Choroid plexus epithelial cell (primary cell): ENCODE measurements at regions not wholly inside any gene's neighbourhood (a gene's known extent, or its start where the extent isn't known, plus 50 kb on each side); places are given as distances from the start of the nearest gene placed in this dataset.

Source experiments
- DNase-seq: peaks from one replicate; pipeline ENCODE4 v3.0.0-alpha.2; 2010; ENCODE audit warnings: low read depth
- H3K4me3 ChIP-seq: 2 replicates; pipeline ENCODE4 v1.5.1; 2011; ENCODE audit warnings: low read depth, mild to moderate bottlenecking, control low read depth, low read length, moderate library complexity
- TF ChIP-seq, protein P1 (sequence below): conservative IDR thresholded peaks from 2 replicates; pipeline ENCODE4 v1.5.1; 2011; ENCODE audit warnings: low read depth, mild to moderate bottlenecking, control low read depth, inconsistent platforms, low read length, moderate library complexity

DNA sequence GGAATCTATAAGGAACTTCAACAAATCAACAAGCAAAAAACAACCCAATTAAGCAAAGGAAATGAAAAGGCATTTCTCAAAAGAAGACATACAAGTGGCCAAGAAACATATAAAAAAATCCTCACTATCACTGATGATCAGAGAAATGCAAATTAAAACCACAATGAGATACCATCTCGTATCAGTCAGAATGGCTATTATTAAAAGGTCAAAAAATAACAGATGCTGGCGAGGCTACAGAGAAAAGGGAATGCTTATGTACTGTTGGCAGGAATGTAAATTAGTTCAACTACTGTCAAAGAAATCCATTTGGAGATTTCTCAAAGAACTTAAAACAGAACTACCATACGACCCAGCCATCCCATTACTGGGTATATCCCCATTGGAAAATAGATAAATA, 292.4 kb upstream of the FAT1 start:
- TF ChIP-seq, protein P1, sequence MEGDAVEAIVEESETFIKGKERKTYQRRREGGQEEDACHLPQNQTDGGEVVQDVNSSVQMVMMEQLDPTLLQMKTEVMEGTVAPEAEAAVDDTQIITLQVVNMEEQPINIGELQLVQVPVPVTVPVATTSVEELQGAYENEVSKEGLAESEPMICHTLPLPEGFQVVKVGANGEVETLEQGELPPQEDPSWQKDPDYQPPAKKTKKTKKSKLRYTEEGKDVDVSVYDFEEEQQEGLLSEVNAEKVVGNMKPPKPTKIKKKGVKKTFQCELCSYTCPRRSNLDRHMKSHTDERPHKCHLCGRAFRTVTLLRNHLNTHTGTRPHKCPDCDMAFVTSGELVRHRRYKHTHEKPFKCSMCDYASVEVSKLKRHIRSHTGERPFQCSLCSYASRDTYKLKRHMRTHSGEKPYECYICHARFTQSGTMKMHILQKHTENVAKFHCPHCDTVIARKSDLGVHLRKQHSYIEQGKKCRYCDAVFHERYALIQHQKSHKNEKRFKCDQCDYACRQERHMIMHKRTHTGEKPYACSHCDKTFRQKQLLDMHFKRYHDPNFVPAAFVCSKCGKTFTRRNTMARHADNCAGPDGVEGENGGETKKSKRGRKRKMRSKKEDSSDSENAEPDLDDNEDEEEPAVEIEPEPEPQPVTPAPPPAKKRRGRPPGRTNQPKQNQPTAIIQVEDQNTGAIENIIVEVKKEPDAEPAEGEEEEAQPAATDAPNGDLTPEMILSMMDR = no peak
- no peak for DNase-seq
- no peak overlapping the region for H3K4me3 ChIP-seq

GRCh38 chr4:187017147-187017546, 293.5 kb upstream of the FAT1 start:
- TF ChIP-seq, protein P1 = no peak
- DNase-seq = no peak
- no peak overlapping the region for H3K4me3 ChIP-seq

GRCh38 chr4:187019896-187020295, 296.2 kb upstream of the FAT1 start:
- TF ChIP-seq, protein P1 = no peak
- DNase-seq = peak; percentile 40
- no peak overlapping the region for H3K4me3 ChIP-seq

DNA sequence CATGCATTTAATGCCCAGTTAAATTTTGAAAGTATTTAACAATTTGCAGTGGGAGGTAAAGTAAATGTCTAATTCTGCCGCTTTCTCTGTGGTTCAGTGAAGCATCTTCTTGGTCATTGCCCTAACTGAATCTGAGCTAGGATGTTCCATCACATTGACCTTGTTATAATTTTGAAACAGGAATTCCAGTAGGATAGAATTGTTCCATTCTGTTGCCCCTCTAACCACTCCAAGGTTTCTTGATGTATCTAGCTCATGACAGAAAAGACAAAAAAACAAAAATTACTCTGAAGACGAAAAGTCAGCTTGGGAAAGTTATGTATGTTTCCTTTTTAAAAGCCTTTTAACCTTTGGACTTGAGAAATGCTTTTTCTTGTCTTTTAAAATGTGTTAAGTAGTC, 297.0 kb upstream of the FAT1 start:
- no peak for DNase-seq
- TF ChIP-seq, protein P1 = no peak
- H3K4me3 ChIP-seq = no peak overlapping the region

GRCh38 chr4:187021436-187022205, 298.0 kb upstream of the FAT1 start:
- no peak overlapping the region for H3K4me3 ChIP-seq
- DNase-seq = no peak
- TF ChIP-seq, protein P1 = no peak

- no peak overlapping the region for H3K4me3 ChIP-seq
- TF ChIP-seq, protein P1 = no peak
Measured at GRCh38 chr4:187027272-187027671, 303.6 kb upstream of the FAT1 start.

DNA sequence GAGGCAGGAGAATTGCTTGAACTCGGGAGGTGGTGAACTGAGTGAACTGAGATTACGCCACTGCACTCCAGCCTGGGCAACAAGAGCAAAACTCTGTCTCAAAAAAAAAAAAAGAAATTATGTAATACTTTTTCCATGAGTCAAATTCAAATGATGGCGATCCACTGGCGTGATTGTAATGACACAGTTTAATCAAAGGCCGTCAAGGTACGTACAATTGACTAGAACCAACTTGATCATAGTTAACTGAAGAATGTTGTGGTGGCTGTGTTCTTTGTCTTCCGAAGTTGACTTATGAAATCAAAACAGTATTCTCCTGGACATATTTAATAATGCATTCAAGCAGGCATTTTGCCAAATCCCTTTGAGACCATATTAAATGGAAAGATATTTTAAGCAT, 318.6 kb upstream of the FAT1 start:
- DNase-seq = no peak
- no peak overlapping the region for H3K4me3 ChIP-seq
- TF ChIP-seq, protein P1 = no peak

More at GRCh38 chr4:187027272-187027671, 303.6 kb upstream of the FAT1 start:
- no peak for DNase-seq
